Mesendoderm (in vitro differentiated cells): ENCODE measurements at regions not wholly inside any gene's neighbourhood (a gene's known extent, or its start where the extent isn't known, plus 50 kb on each side); places are given as distances from the start of the nearest gene placed in this dataset.

ENCODE experiments used
- DNase-seq: peaks from one replicate; pipeline ENCODE4 v3.0.0; 2013
- H2AK5ac ChIP-seq: 2 replicates; pipeline ENCODE4 v1.6.1; 2013; ENCODE audit warnings: low read length, inconsistent platforms
- H2BK120ac ChIP-seq: 2 replicates; pipeline ENCODE4 v1.6.1; 2013; ENCODE audit warnings: low read depth, mild to moderate bottlenecking, low read length, moderate library complexity, mixed read lengths
- H2BK15ac ChIP-seq: replicated peaks from 2 replicates; pipeline ENCODE4 v1.6.1; 2013; ENCODE audit warnings: low read depth, mild to moderate bottlenecking, moderate library complexity
- H2BK5ac ChIP-seq: 2 replicates; pipeline ENCODE4 v1.6.1; 2013; ENCODE audit warnings: low read length, inconsistent platforms
- H3K18ac ChIP-seq: 2 replicates; pipeline ENCODE4 v1.6.1; 2013; ENCODE audit warnings: mild to moderate bottlenecking, low read length, mixed read lengths
- H3K23ac ChIP-seq: one replicate; pipeline ENCODE4 v1.6.1; 2013; ENCODE audit warnings: low read length
- H3K27ac ChIP-seq: 2 replicates; pipeline ENCODE4 v1.5.1; 2013; ENCODE audit warnings: low read depth, mild to moderate bottlenecking, inconsistent platforms, low read length, moderate library complexity
- H3K27me3 ChIP-seq: 2 replicates; pipeline ENCODE4 v1.6.1; 2013; ENCODE audit warnings: low read length, control low read depth, mild to moderate bottlenecking, inconsistent platforms; ENCODE audit not compliant: insufficient read depth, poor library complexity
- H3K36me3 ChIP-seq: 2 replicates; pipeline ENCODE4 v1.6.1; 2013; ENCODE audit warnings: low read length, inconsistent platforms; ENCODE audit not compliant: control insufficient read depth, insufficient read depth
- H3K4ac ChIP-seq: one replicate; pipeline ENCODE4 v1.6.1; 2013; ENCODE audit warnings: low read depth, mild to moderate bottlenecking, low read length, moderate library complexity
- H3K4me1 ChIP-seq: 2 replicates; pipeline ENCODE4 v1.6.1; 2013; ENCODE audit warnings: low read depth, low read length, inconsistent platforms; ENCODE audit not compliant: control insufficient read depth
- H3K4me2 ChIP-seq: 2 replicates; pipeline ENCODE4 v1.6.1; 2013; ENCODE audit warnings: low read length
- H3K4me3 ChIP-seq: 2 replicates; pipeline ENCODE4 v1.5.1; 2013; ENCODE audit warnings: mild to moderate bottlenecking, low read length
- H3K56ac ChIP-seq: one replicate; pipeline ENCODE4 v1.6.1; 2013; ENCODE audit warnings: low read length
- H3K79me1 ChIP-seq: 2 replicates; pipeline ENCODE4 v1.6.1; 2013; ENCODE audit warnings: low read length, inconsistent platforms
- H3K79me2 ChIP-seq: 2 replicates; pipeline ENCODE4 v1.6.1; 2013; ENCODE audit warnings: mild to moderate bottlenecking, low read length; ENCODE audit not compliant: control insufficient read depth, insufficient read depth
- H3K9ac ChIP-seq: 2 replicates; pipeline ENCODE4 v1.6.1; 2013; ENCODE audit warnings: low read length, inconsistent platforms
- H4K5ac ChIP-seq: one replicate; pipeline ENCODE4 v1.6.1; 2013; ENCODE audit warnings: low read length
- H4K8ac ChIP-seq: one replicate; pipeline ENCODE4 v1.6.1; 2013; ENCODE audit warnings: low read depth, mild to moderate bottlenecking, control low read depth, low read length, moderate library complexity
- WGBS: extraction: QIAGEN DNeasy Blood & Tissue Kit; methylation state at CpG from one replicate; pipeline ENCODE4 v1.1.7; 2013; ENCODE audit warnings: low lambda C conversion rate, missing lambda C conversion rate; ENCODE audit not compliant: insufficient coverage; ENCODE audit errors: extremely low coverage; 5-methylcytosine and 5-hydroxymethylcytosine counted together

GRCh38 chr13:81686877-81687276, 1346.0 kb upstream of the SPRY2 start:
- Histone ChIP-seq H2BK5ac (no peak overlapping the region), H3K18ac (no peak overlapping the region), H3K79me2 (no peaks in the 10 kb centered on the region), H4K8ac (no peak overlapping the region), H2AK5ac (no peak overlapping the region), H4K5ac (no peak overlapping the region), H3K4me3 (no peak overlapping the region), H3K27me3 (no peaks in the 10 kb centered on the region), H3K23ac (no peak overlapping the region), H3K27ac (no peak overlapping the region), H2BK15ac (no peak overlapping the region), H3K36me3 (no peaks in the 10 kb centered on the region), H3K79me1 (no peaks in the 10 kb centered on the region), H3K56ac (no peak overlapping the region), H3K4me1 (no peaks in the 10 kb centered on the region), H2BK120ac (no peak overlapping the region), H3K4me2 (no peak overlapping the region), H3K9ac (no peak overlapping the region), H3K4ac (no peak overlapping the region)
- DNase-seq, result no peak
- WGBS, result no CpG with 5 or more reads among the region's 2 CpGs

DNA sequence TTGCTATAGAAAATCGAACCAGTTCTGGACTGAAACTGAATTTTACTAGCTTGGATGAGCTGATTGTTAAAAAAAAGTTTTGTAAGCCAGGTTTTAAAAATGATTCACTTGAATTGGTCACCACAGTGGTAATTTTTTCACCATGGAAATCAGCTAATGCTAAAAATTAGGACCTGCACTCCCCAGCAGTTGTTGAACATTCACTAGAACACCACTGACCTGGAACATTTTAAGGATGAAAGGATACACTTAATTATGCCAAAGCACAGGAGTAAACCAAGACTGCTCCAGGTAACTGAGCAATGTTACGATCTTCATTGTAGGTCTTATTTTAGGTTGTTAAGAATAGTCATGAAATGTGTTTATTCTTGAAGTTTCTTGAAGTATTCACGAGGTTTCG, 1342.6 kb upstream of the SPRY2 start:
- H2BK5ac ChIP-seq, result no peak overlapping the region
- H3K9ac ChIP-seq, result no peak overlapping the region
- DNase-seq, result no peak
- no peaks in the 10 kb centered on the region for H3K79me1 ChIP-seq
- no peak overlapping the region for H4K5ac ChIP-seq
- H3K27me3 ChIP-seq, result no peaks in the 10 kb centered on the region
- no peak overlapping the region for H4K8ac ChIP-seq
- no CpG with 5 or more reads among the region's 4 CpGs for WGBS
- no peak overlapping the region for H3K27ac ChIP-seq
- H3K4me3 ChIP-seq, result no peak overlapping the region
- no peak overlapping the region for H3K56ac ChIP-seq
- no peak overlapping the region for H2BK120ac ChIP-seq
- H3K4me2 ChIP-seq, result no peak overlapping the region
- no peak overlapping the region for H3K23ac ChIP-seq
- no peak overlapping the region for H2AK5ac ChIP-seq
- no peak overlapping the region for H2BK15ac ChIP-seq
- no peak overlapping the region for H3K4ac ChIP-seq
- no peaks in the 10 kb centered on the region for H3K4me1 ChIP-seq
- no peak overlapping the region for H3K18ac ChIP-seq
- no peaks in the 10 kb centered on the region for H3K36me3 ChIP-seq
- no peaks in the 10 kb centered on the region for H3K79me2 ChIP-seq

GRCh38 chr13:81682081-81682630, 1341.2 kb upstream of the SPRY2 start:
- no peaks in the 10 kb centered on the region for H3K27me3 ChIP-seq
- no peak overlapping the region for H3K4ac ChIP-seq
- H3K18ac ChIP-seq, result no peak overlapping the region
- WGBS, result no CpG with 5 or more reads among the region's 2 CpGs
- H3K36me3 ChIP-seq, result no peaks in the 10 kb centered on the region
- no peak overlapping the region for H3K4me3 ChIP-seq
- H3K27ac ChIP-seq, result no peak overlapping the region
- no peak overlapping the region for H2AK5ac ChIP-seq
- no peak for DNase-seq
- no peak overlapping the region for H4K8ac ChIP-seq
- H3K56ac ChIP-seq, result no peak overlapping the region
- no peak overlapping the region for H3K23ac ChIP-seq
- no peak overlapping the region for H3K4me2 ChIP-seq
- no peak overlapping the region for H4K5ac ChIP-seq
- H2BK15ac ChIP-seq, result no peak overlapping the region
- H3K79me1 ChIP-seq, result no peaks in the 10 kb centered on the region
- H3K4me1 ChIP-seq, result no peaks in the 10 kb centered on the region
- H2BK5ac ChIP-seq, result no peak overlapping the region
- H2BK120ac ChIP-seq, result no peak overlapping the region
- no peaks in the 10 kb centered on the region for H3K79me2 ChIP-seq
- H3K9ac ChIP-seq, result no peak overlapping the region

DNA sequence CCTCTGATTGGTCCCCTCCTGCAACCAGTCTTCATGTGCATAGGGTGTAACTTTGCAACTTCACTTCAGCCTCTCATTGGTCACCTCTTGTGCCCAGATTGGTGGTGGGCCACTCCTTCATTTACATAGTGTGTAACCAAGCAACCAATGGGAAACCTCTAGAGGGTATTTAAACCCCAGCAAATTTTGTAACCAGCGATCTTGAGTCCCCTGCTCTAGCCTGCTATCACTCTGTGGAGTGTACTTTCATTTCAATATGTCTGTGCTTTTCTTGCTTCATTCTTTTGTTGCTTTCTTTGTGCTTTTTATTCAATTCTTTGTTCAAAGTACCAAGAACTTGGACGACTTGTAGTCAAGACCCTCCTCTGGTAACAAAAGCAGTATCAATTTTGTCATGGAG, 1336.9 kb upstream of the SPRY2 start:
- Histone ChIP-seq H3K4ac (no peak overlapping the region), H3K9ac (no peak overlapping the region), H3K56ac (no peak overlapping the region), H3K4me1 (no peaks in the 10 kb centered on the region), H3K23ac (no peak overlapping the region), H2AK5ac (no peak overlapping the region), H2BK120ac (no peak overlapping the region), H3K27ac (no peak overlapping the region), H4K8ac (no peak overlapping the region), H3K18ac (no peak overlapping the region), H2BK5ac (no peak overlapping the region), H3K4me3 (no peak overlapping the region), H2BK15ac (no peak overlapping the region), H3K4me2 (no peak overlapping the region), H3K36me3 (no peaks in the 10 kb centered on the region), H3K27me3 (no peaks in the 10 kb centered on the region), H3K79me1 (no peaks in the 10 kb centered on the region), H3K79me2 (no peaks in the 10 kb centered on the region), H4K5ac (no peak overlapping the region)
- WGBS, result no CpG with 5 or more reads among the region's 2 CpGs
- DNase-seq, result no peak

DNA sequence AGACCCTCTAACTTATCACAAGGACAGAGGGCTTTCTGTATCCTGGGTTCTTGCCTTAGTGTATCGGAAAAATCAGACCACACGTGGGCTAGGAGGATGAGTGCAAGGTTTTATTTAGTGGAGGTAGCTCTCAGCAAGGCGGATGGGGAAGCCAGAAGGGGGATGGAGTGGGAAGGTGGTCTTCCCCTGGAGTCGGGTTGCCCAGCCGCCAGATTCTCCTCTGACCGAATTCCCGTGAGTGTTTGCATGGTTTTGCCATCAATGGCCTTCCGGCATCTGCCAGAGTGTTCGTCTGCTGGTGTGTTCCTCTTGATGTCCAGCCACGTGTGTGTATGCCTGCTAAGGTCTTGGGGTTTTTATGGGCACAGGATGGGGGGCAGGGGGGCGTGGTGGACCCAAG, 1335.1 kb upstream of the SPRY2 start:
- WGBS, result no CpG with 5 or more reads among the region's 11 CpGs
- Histone ChIP-seq H3K9ac (no peak overlapping the region), H3K4me1 (no peaks in the 10 kb centered on the region)

DNA sequence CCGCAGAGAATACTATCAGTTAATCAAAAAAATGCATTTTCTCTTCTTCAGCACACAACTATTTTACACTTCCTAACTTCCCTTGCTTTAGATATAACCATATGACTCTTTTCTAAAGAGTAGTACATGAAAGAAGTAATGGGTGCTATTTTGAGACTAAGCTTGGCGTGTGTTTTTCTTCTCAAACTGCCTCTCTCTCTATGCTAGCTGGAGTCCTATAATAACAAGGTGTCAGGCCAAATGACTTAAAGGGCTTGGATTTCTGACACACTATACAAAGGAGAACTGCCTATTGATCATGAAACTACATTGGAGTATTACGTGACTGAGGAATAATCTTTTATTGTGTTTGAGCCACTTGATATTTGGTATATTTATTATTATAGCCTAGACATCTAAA, 1330.1 kb upstream of the SPRY2 start:
- H3K23ac ChIP-seq, result no peak overlapping the region
- H3K27ac ChIP-seq, result no peak overlapping the region
- no peak overlapping the region for H4K8ac ChIP-seq
- peaks cover 1% of the 10 kb centered on the region for H3K4me1 ChIP-seq
- H3K79me2 ChIP-seq, result no peaks in the 10 kb centered on the region
- H2AK5ac ChIP-seq, result no peak overlapping the region
- no peak overlapping the region for H2BK120ac ChIP-seq
- H3K9ac ChIP-seq, result no peak overlapping the region
- no CpG with 5 or more reads among the region's 3 CpGs for WGBS
- no peak overlapping the region for H3K4me2 ChIP-seq
- no peak overlapping the region for H3K56ac ChIP-seq
- no peak overlapping the region for H4K5ac ChIP-seq
- DNase-seq, result no peak
- no peaks in the 10 kb centered on the region for H3K79me1 ChIP-seq
- no peaks in the 10 kb centered on the region for H3K36me3 ChIP-seq
- no peak overlapping the region for H2BK15ac ChIP-seq
- no peak overlapping the region for H3K4me3 ChIP-seq
- no peak overlapping the region for H3K4ac ChIP-seq
- no peak overlapping the region for H2BK5ac ChIP-seq
- H3K18ac ChIP-seq, result no peak overlapping the region
- H3K27me3 ChIP-seq, result no peaks in the 10 kb centered on the region

More for the DNA sequence above, 1335.1 kb upstream of the SPRY2 start:
- Histone ChIP-seq H3K79me2 (no peaks in the 10 kb centered on the region), H3K4me3 (no peak overlapping the region), H3K27ac (no peak overlapping the region), H3K18ac (no peak overlapping the region), H2BK120ac (no peak overlapping the region), H2BK15ac (no peak overlapping the region), H4K8ac (no peak overlapping the region), H2AK5ac (no peak overlapping the region), H3K4ac (no peak overlapping the region), H3K23ac (no peak overlapping the region), H3K27me3 (no peaks in the 10 kb centered on the region), H3K4me2 (no peak overlapping the region), H3K79me1 (no peaks in the 10 kb centered on the region), H3K36me3 (no peaks in the 10 kb centered on the region), H2BK5ac (no peak overlapping the region), H3K56ac (no peak overlapping the region), H4K5ac (no peak overlapping the region)
- DNase-seq, result no peak
